T-helper 1 cell treated with Interleukin-12 subunit alpha and Interleukin-12 subunit beta and Interleukin-4 antibody, amounts not matched to agents 30 μg/mL and 1 μg/mL, for 36 hours (primary cell): ENCODE measurements at regions not wholly inside any gene's neighbourhood (a gene's known extent, or its start where the extent isn't known, plus 50 kb on each side); places are given as distances from the start of the nearest gene placed in this dataset.
"Not testable (repeated sequence)": the region's sequence is repeated elsewhere in the genome, so short reads cannot be mapped to it uniquely, and the experiment has no call there.

Experiments
- H3K27ac Mint-ChIP-seq: one replicate; pipeline ENCODE4 v1.8.0; 2021; ENCODE audit warnings: mild to moderate bottlenecking, mixed read lengths
- H3K27me3 Mint-ChIP-seq: one replicate; pipeline ENCODE4 v1.8.0; 2021; ENCODE audit warnings: low read depth, mixed read lengths
- H3K36me3 Mint-ChIP-seq: one replicate; pipeline ENCODE4 v1.8.0; 2021; ENCODE audit warnings: low read depth, mixed read lengths
- H3K4me1 Mint-ChIP-seq: one replicate; pipeline ENCODE4 v1.8.0; 2021; ENCODE audit warnings: low read depth, mixed read lengths
- H3K4me3 Mint-ChIP-seq: one replicate; pipeline ENCODE4 v1.8.0; 2021; ENCODE audit warnings: mild to moderate bottlenecking, moderate library complexity, mixed read lengths
- H3K9me3 Mint-ChIP-seq: one replicate; pipeline ENCODE4 v1.8.0; 2021; ENCODE audit warnings: mixed read lengths

GRCh38 chr3:25844891-25845290 lies 55.0 kb downstream of the OXSM start:
- no peaks in the 10 kb centered on the region for H3K9me3 Mint-ChIP-seq
- no peak overlapping the region for H3K4me3 Mint-ChIP-seq
- no peaks in the 10 kb centered on the region for H3K36me3 Mint-ChIP-seq
- H3K27me3 Mint-ChIP-seq, result peaks cover 29% of the 10 kb centered on the region
- H3K27ac Mint-ChIP-seq, result no peak overlapping the region
- no peaks in the 10 kb centered on the region for H3K4me1 Mint-ChIP-seq

- Mint-ChIP-seq H3K9me3 (no peaks in the 10 kb centered on the region), H3K27me3 (peaks cover 20% of the 10 kb centered on the region), H3K4me1 (no peaks in the 10 kb centered on the region), H3K4me3 (no peak overlapping the region), H3K27ac (no peak overlapping the region), H3K36me3 (no peaks in the 10 kb centered on the region)
Measured at GRCh38 chr3:25846282-25846681, 56.4 kb downstream of the OXSM start.

DNA sequence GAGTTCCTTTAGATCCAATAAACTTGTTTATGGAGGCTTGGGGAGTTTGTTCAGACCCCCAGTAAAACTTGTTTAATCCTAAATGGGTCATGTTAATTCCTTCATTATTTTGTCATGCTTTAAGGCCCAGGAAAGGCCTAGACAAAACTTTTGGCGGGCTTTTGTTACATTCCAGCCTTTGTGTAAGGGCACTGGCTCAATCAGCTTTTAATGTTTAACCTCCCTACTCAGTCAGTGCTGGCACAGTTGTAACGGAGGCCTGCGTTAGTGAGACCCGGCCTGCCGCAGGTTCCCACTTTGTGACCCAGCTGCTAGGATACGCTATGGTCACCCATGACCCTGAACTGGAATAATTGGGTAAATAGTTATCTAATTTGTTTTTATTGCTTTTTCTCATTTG lies 59.2 kb downstream of the OXSM start:
- no peaks in the 10 kb centered on the region for H3K4me1 Mint-ChIP-seq
- no peak overlapping the region for H3K4me3 Mint-ChIP-seq
- H3K9me3 Mint-ChIP-seq, result no peaks in the 10 kb centered on the region
- H3K27ac Mint-ChIP-seq, result no peak overlapping the region
- no peaks in the 10 kb centered on the region for H3K36me3 Mint-ChIP-seq
- H3K27me3 Mint-ChIP-seq, result peaks cover 4% of the 10 kb centered on the region

DNA sequence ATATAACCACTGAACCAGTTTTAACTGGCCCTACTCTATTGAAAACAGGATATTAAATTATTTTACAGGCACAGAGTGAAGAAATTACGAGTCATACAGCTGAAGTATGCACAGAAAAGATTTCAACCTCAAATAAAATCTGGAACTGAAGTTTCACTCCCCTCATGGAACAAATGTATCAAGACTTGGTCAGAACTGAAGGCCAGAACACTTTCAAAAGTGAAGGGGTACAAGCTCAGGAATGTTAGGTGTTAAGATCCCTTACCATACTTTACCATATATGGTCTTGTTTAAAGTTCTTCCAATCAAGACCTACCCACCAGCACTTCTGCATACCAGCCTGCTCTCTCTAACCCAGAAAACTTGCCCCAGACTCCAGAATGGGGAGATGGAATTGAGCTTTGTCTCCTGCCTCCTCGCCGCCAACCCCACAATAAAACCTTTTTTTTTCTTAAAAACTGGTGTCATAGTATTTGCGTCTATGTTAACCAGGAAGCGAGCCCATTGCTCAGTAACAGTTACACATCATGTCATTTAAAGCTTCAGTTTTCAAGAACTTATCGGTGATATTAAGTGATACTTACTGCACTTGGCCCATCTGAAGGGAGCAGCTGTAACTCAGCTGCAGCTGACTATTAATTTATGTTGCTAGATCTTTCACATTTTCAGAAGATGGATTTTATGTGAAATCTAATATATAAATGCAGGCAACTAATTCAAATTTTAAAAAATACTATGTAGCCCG lies 59.9 kb downstream of the OXSM start:
- H3K27me3 Mint-ChIP-seq, result no peaks in the 10 kb centered on the region
- H3K4me1 Mint-ChIP-seq, result no peaks in the 10 kb centered on the region
- H3K9me3 Mint-ChIP-seq, result no peaks in the 10 kb centered on the region
- H3K36me3 Mint-ChIP-seq, result no peaks in the 10 kb centered on the region
- H3K4me3 Mint-ChIP-seq, result no peak overlapping the region
- no peak overlapping the region for H3K27ac Mint-ChIP-seq

DNA sequence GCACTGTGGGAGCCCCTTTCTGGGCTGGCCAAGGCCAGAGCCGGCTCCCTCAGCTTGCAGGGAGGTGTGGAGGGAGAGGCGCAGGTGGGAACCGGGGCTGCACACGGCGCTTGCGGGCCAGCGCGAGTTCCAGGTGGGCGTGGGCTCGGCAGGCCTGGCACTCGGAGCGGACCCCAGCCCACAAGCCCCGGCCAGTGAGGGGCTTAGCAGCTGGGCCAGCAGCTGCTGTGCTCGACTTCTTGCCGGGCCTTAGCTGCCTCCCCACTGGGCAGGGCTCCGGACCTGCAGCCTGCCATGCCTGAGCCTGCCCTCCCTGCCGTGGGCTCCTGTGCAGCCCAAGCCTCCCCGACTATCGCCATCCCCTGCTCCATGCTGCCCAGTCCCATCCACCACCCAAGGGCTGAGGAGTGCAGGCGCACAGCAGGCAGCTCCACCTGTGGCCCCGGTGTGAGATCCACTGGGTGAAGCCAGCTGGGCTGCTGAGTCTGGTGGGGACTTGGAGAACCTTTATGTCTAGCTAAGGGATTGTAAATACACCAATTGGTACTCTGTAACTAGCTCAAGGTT lies 61.9 kb downstream of the OXSM start:
- not testable (repeated sequence) for H3K4me3 Mint-ChIP-seq, H3K27me3 Mint-ChIP-seq, H3K4me1 Mint-ChIP-seq, H3K27ac Mint-ChIP-seq, H3K36me3 Mint-ChIP-seq, H3K9me3 Mint-ChIP-seq

DNA sequence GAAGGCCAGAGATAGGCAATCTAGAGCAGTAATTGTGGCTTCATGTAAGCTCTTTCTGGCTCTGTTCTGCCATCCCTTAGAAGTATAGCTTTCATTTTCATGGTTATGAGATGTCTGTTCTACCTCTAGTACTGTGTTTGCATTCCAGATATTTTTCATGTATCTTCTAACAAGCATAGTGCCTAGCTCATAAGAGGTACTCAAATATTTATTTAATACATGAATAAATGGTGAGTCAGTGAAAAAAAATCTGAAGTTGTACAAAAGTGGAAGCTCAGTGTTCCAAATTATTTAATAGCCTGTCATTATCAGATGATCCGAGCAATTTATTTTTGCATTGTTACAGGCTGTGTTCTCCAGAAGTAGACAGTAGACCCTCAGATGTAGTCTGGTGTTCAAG lies 64.3 kb downstream of the OXSM start:
- no peak overlapping the region for H3K27ac Mint-ChIP-seq
- no peaks in the 10 kb centered on the region for H3K36me3 Mint-ChIP-seq

DNA sequence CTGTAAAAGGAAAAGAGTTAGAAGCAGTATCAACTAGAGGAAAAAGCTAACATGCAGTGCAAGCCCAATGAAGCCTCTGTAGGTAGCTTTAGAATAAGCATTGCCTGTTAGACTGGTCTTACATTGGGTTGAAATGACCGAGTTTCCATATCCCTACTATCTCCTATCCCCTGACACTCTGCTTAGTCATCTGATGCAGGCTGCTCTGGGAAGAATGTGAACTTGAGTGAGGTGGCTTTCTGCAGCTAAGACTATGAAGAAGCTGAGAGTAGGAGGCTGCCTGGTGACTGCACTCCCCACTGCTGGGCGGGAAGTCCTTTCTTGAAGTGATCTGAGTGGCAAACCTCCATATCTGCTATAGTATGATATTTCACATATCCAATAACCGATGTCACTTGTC lies 64.7 kb downstream of the OXSM start:
- no peaks in the 10 kb centered on the region for H3K4me1 Mint-ChIP-seq
- H3K36me3 Mint-ChIP-seq, result no peaks in the 10 kb centered on the region
- H3K9me3 Mint-ChIP-seq, result no peaks in the 10 kb centered on the region
- no peaks in the 10 kb centered on the region for H3K27me3 Mint-ChIP-seq
- no peak overlapping the region for H3K4me3 Mint-ChIP-seq
- no peak overlapping the region for H3K27ac Mint-ChIP-seq

More for the DNA sequence above, 64.3 kb downstream of the OXSM start:
- Mint-ChIP-seq H3K4me1 (no peaks in the 10 kb centered on the region), H3K9me3 (no peaks in the 10 kb centered on the region), H3K27me3 (no peaks in the 10 kb centered on the region), H3K4me3 (no peak overlapping the region)

- H3K36me3 Mint-ChIP-seq, result no peaks in the 10 kb centered on the region
- no peak overlapping the region for H3K4me3 Mint-ChIP-seq
- H3K4me1 Mint-ChIP-seq, result no peaks in the 10 kb centered on the region
- H3K27me3 Mint-ChIP-seq, result no peaks in the 10 kb centered on the region
- no peak overlapping the region for H3K27ac Mint-ChIP-seq
- peaks cover under 1% of the 10 kb centered on the region for H3K9me3 Mint-ChIP-seq
Measured at GRCh38 chr3:25855266-25855784, 65.4 kb downstream of the OXSM start.

DNA sequence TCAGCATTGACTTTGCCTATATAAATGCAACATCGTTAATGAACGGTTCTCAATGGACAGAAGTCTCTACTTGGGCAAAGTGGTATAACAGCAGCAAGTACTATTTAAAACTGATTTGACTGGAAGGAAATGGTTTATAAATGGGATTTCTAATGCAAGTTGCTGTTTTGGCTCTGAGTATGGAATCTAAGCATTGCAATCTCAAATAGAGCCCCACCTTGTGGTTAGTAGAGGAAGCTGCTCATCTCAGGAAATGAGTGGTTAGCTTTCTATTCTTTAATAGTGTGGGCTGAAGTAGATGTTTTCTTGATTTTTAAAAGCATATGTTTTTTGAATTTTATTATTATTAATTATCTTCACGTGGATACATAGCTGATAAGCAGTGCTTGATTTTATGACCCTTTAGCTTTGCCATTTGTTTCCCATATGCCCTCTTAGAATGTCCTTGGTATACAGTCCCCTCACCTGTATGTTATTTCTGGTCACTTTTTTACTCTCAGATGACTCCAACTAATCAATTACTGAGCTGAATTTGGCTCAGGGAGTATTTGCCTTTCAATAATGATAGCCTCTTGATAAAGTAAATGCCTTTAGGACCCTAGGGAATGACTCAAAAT lies 67.1 kb downstream of the OXSM start:
- peaks cover 3% of the 10 kb centered on the region for H3K9me3 Mint-ChIP-seq
- H3K27ac Mint-ChIP-seq, result no peak overlapping the region
- no peak overlapping the region for H3K4me3 Mint-ChIP-seq
- no peaks in the 10 kb centered on the region for H3K36me3 Mint-ChIP-seq
- no peaks in the 10 kb centered on the region for H3K4me1 Mint-ChIP-seq
- H3K27me3 Mint-ChIP-seq, result no peaks in the 10 kb centered on the region

DNA sequence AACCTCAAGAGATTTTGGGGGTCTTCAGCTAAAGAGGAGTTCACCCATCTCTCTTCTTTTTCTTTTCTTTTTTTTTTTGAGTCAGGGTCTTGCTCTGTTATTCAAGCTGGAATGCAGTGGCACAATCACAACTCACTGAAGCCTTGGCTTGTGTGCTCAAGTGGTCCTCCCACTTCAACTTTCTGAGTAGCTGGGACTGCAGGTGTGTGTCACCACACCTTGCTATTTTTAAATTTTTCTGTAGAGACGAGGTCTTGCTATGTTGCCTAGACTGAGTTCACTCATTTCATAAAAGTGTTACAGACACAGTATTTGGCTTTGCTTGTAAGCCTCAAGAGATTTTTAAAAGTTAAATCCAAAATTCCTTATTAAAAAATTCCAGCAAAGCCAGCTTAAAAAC lies 71.7 kb downstream of the OXSM start:
- H3K9me3 Mint-ChIP-seq, result peaks cover 3% of the 10 kb centered on the region
- no peaks in the 10 kb centered on the region for H3K36me3 Mint-ChIP-seq
- no peak overlapping the region for H3K27ac Mint-ChIP-seq
- no peak overlapping the region for H3K4me3 Mint-ChIP-seq
- H3K4me1 Mint-ChIP-seq, result no peaks in the 10 kb centered on the region
- H3K27me3 Mint-ChIP-seq, result no peaks in the 10 kb centered on the region

- peaks cover 3% of the 10 kb centered on the region for H3K9me3 Mint-ChIP-seq
- H3K27ac Mint-ChIP-seq, result no peak overlapping the region
- no peaks in the 10 kb centered on the region for H3K27me3 Mint-ChIP-seq
- H3K4me3 Mint-ChIP-seq, result no peak overlapping the region
- no peaks in the 10 kb centered on the region for H3K4me1 Mint-ChIP-seq
- no peaks in the 10 kb centered on the region for H3K36me3 Mint-ChIP-seq
Measured at GRCh38 chr3:25863011-25863415, 73.1 kb downstream of the OXSM start.

DNA sequence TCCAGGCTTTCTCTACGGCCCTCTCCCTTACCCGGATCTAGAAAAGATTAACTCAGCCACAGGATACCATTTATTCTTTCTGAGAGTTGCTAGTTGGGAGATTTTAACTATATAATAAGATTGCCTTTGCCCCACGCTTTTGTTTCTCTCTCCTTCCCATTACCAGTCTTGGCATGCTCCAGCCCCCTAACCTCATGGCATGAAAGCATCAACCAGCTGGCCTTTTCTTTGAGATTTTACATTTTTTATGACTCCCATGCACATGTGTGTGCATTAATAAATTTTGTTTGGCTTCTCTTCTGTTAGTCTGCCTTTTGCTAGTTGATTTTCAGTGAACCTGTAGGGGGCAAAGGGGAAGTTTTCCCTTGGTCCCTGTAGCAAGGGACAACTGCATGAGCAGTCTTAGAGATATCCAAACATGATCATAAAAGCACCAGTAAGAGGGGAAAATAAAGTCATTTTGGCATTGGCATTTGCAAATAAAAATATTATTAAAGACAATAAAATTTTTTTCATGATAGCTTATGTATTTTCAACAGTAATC lies 73.6 kb downstream of the OXSM start:
- no peaks in the 10 kb centered on the region for H3K27me3 Mint-ChIP-seq
- no peaks in the 10 kb centered on the region for H3K36me3 Mint-ChIP-seq
- no peaks in the 10 kb centered on the region for H3K4me1 Mint-ChIP-seq
- H3K27ac Mint-ChIP-seq, result no peak overlapping the region
- no peak overlapping the region for H3K4me3 Mint-ChIP-seq
- H3K9me3 Mint-ChIP-seq, result peaks cover 3% of the 10 kb centered on the region

DNA sequence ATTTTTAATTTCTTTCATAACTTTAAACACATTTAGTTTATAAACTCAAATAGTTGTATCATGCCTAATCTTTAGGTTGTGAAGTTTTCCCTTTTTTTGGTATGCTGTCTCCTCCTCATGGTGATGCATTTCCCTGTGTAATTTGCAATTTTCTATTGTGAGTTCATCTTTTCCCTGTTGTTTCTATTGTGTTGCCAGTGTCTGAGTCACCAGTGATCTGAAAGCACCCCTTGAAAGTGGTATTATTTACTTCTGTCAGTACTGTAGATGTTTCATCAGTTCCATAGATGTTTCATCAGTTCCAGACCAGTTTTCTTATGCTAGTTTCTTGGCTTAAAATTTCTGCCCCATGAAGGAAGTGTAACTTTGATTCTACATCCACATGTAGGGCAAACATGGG lies 80.6 kb downstream of the OXSM start:
- Mint-ChIP-seq H3K9me3 (no peaks in the 10 kb centered on the region), H3K27ac (no peak overlapping the region), H3K4me1 (peaks cover 4% of the 10 kb centered on the region), H3K4me3 (no peak overlapping the region), H3K36me3 (no peaks in the 10 kb centered on the region), H3K27me3 (no peaks in the 10 kb centered on the region)

DNA sequence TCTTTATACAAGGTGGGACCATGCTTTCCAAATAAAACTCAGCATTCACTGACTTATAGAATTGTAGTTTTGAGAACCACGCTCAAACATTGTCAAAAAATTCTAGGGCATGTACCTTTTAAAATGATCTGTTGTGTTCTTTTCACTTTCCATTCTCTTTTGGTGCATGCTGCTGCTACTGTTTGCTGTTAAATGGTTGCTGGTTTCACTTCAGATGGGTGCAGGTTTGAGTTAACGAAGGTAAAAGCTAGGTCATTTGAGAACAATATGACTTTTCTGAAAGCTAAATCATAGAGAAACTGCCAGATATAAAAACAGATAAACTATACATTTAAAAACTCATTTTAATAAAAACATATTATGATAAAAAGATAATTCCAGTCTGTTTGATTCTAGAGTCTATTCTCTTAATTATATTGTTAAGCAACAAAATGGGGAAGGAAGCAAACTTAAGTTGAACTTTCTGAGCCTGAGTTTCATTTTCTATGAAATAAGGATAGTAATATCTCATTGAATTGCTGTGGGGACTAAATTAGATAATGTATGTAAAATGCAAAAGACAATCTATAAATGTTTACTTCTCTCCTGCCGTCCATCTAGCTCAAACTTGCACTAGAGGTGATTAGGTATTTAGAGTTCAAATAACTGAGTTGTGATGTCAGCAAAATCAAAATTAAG lies 82.4 kb downstream of the OXSM start:
- Mint-ChIP-seq H3K4me1 (peaks cover 4% of the 10 kb centered on the region), H3K4me3 (no peak overlapping the region), H3K9me3 (no peaks in the 10 kb centered on the region), H3K27me3 (no peaks in the 10 kb centered on the region), H3K27ac (no peak overlapping the region), H3K36me3 (no peaks in the 10 kb centered on the region)
